K562 (cell line): ENCODE measurements at regions not wholly inside any gene's neighbourhood (a gene's known extent, or its start where the extent isn't known, plus 50 kb on each side); places are given as distances from the start of the nearest gene placed in this dataset.

Source experiments
- ATAC-seq: fragments of 200-7000 bp; cut with Tn5 transposase; 3 replicates; pipeline ENCODE4 v1.9.1; 2020; ENCODE audit warnings: moderate library complexity
- BruUV-seq: library from RNA; stranded (reverse); fragments of 400-500 nt; replicated peaks from 2 replicates; lab custom pipeline; 2021; lab: Mats Ljungman, UMichigan
- CTCF ChIA-PET: fragments of 300-600 bp; formaldehyde crosslinking; extraction: SDS; loops from one replicate; lab custom pipeline; 2021; ENCODE audit warnings: low intra/inter-chr PET ratio; lab: Yijun Ruan, JAX
- POLR2A ChIA-PET: fragments of 300-600, 350-650 bp; sonication (Branson Sonifier 250); formaldehyde crosslinking; extraction: SDS; loops from one replicate; lab custom pipeline; 2021; ENCODE audit warnings: antibody characterized with exemption, inconsistent platforms; lab: Yijun Ruan, JAX
- DNase-seq, 4 experiments: peaks; one replicate each; pipeline versions ENCODE4 v3.0.0 to v3.0.0-alpha.2; 2011 to 2018; ENCODE audit warnings: low spot score in 3 of 4, mixed read lengths in 3 of 4; ENCODE audit errors: extremely low read depth in 1 of 4
- FAIRE-seq: peaks from 2 replicates; lab custom pipeline; 2011; peaks lifted over from hg19 to GRCh38; lab: Jason Lieb, UNC
- H2AFZ ChIP-seq: 2 replicates; pipeline ENCODE4 v1.6.0; 2011; ENCODE audit warnings: low read depth, low read length, control low read depth, inconsistent platforms
- H3K27ac ChIP-seq: fragments of 200-600 bp; 3 replicates; pipeline ENCODE4 v1.8.0; 2011; ENCODE audit warnings: low read depth, mild to moderate bottlenecking, control low read depth, inconsistent platforms, low read length, moderate library complexity, mixed read lengths; ENCODE audit errors: extremely low read depth
- H3K27me3 ChIP-seq, 2 experiments: fragments of 300-600 bp in 1 of 2; 2 replicates in 1 of 2; 3 replicates in 1 of 2; pipeline versions ENCODE4 v1.6.0 to v1.8.0; 2011; ENCODE audit warnings: inconsistent platforms in 2 of 2, low read length in 2 of 2, mild to moderate bottlenecking in 1 of 2, mixed read lengths in 1 of 2, moderate library complexity in 1 of 2; ENCODE audit not compliant: control insufficient read depth in 2 of 2, insufficient read depth in 2 of 2
- H3K36me3 ChIP-seq: fragments of 300-600 bp; 3 replicates; pipeline ENCODE4 v1.8.0; 2011; ENCODE audit warnings: mild to moderate bottlenecking, low read length, inconsistent platforms; ENCODE audit not compliant: control insufficient read depth, insufficient read depth
- H3K4me1 ChIP-seq, 2 experiments: fragments of 200-600 bp in 1 of 2; replicated peaks in 1 of 2; 2 replicates in 1 of 2; 3 replicates in 1 of 2; pipeline versions ENCODE4 v1.5.1 to v1.8.0; 2011; ENCODE audit warnings: inconsistent platforms in 2 of 2, low read length in 2 of 2, mild to moderate bottlenecking in 1 of 2, mixed read lengths in 1 of 2, moderate library complexity in 1 of 2; ENCODE audit not compliant: control insufficient read depth in 2 of 2, insufficient read depth in 2 of 2
- H3K4me2 ChIP-seq: 2 replicates; pipeline ENCODE4 v1.6.1; 2011; ENCODE audit warnings: low read length, control low read depth, inconsistent platforms, mixed read lengths; ENCODE audit not compliant: insufficient read depth
- H3K4me3 ChIP-seq: fragments of 200-600 bp; sonication (generic), shearing (Covaris generic); 2 replicates; pipeline ENCODE4 v1.5.1; 2016; ENCODE audit warnings: control low read depth, inconsistent platforms
- H3K79me2 ChIP-seq: fragments of 200-600 bp; 3 replicates; pipeline ENCODE4 v1.8.0; 2011; ENCODE audit warnings: low read length, inconsistent platforms; ENCODE audit not compliant: control insufficient read depth, insufficient read depth
- H3K9ac ChIP-seq, 2 experiments: 2 replicates each; pipeline versions ENCODE4 v1.6.0 to v1.6.1; 2011; ENCODE audit warnings: low read depth in 2 of 2, low read length in 2 of 2, control low read depth in 1 of 2, inconsistent platforms in 1 of 2, mild to moderate bottlenecking in 1 of 2, mixed read lengths in 1 of 2; ENCODE audit not compliant: insufficient read depth in 1 of 2
- H3K9me1 ChIP-seq: one replicate; pipeline ENCODE4 v1.6.0; 2011; ENCODE audit warnings: inconsistent platforms, mild to moderate bottlenecking, low read length, moderate library complexity; ENCODE audit not compliant: control insufficient read depth, insufficient read depth
- H3K9me3 ChIP-seq: replicated peaks from 2 replicates; pipeline ENCODE4 v1.5.1; 2011; ENCODE audit warnings: low read depth, low read length, inconsistent platforms; ENCODE audit not compliant: control insufficient read depth, insufficient read depth
- H4K20me1 ChIP-seq: replicated peaks from 2 replicates; pipeline ENCODE4 v1.6.1; 2011; ENCODE audit warnings: low read length, inconsistent platforms, mixed read lengths; ENCODE audit not compliant: control insufficient read depth, insufficient read depth
- ARID1B ChIP-seq: fragments of 450-650 bp; IDR thresholded peaks from 2 replicates; pipeline ENCODE4 v1.6.1; 2016; ENCODE audit warnings: antibody characterized with exemption, mild to moderate bottlenecking, inconsistent platforms
- CBFA2T3 ChIP-seq: fragments of 450-650 bp; IDR thresholded peaks from 2 replicates; pipeline ENCODE4 v1.6.1; 2017
- GABPA ChIP-seq: fragments of 200-800 bp; sonication (Bioruptor generic); conservative IDR thresholded peaks from 2 replicates; pipeline ENCODE4 v1.6.1; 2016; ENCODE audit warnings: low read depth, missing genetic modification characterization, missing compliant biosample characterization
- ILK ChIP-seq: fragments of 450-650 bp; IDR thresholded peaks from 2 replicates; pipeline ENCODE4 v1.6.1; 2016; ENCODE audit warnings: missing genetic modification characterization, low read depth, mild to moderate bottlenecking, missing compliant biosample characterization, moderate library complexity, borderline replicate concordance
- KDM5B ChIP-seq: fragments of 200-600 bp; sonication (generic); IDR thresholded peaks from 2 replicates; pipeline ENCODE4 v1.6.1; 2012; ENCODE audit warnings: low read depth, mild to moderate bottlenecking, moderate library complexity, low read length, control low read depth, inconsistent platforms; ENCODE audit not compliant: insufficient replicate concordance
- MIER1 ChIP-seq: fragments of 450-650 bp; IDR thresholded peaks from 2 replicates; pipeline ENCODE4 v1.6.1; 2016; ENCODE audit warnings: antibody characterized with exemption, mild to moderate bottlenecking, low read depth
- MTF1 ChIP-seq: fragments of 250-450 bp; sonication (Bioruptor Pico); IDR thresholded peaks from 2 replicates; pipeline ENCODE4 v1.9.0; 2021; ENCODE audit warnings: moderate library complexity, mild to moderate bottlenecking, inconsistent platforms, borderline replicate concordance
- NFE2L1 ChIP-seq: fragments of 450-650 bp; IDR thresholded peaks from 2 replicates; pipeline ENCODE4 v1.6.1; 2016; ENCODE audit warnings: missing genetic modification characterization, low read depth, mild to moderate bottlenecking, missing compliant biosample characterization, moderate library complexity, borderline replicate concordance
- NFXL1 ChIP-seq: fragments of 450-650 bp; formaldehyde crosslinking; IDR thresholded peaks from 2 replicates; pipeline ENCODE4 v1.4.0; 2021; ENCODE audit warnings: mild to moderate bottlenecking
- SNRNP70 ChIP-seq: fragments of 200-400 bp; formaldehyde crosslinking; optimal IDR thresholded peaks from 2 replicates; pipeline ENCODE3; 2017; ENCODE audit warnings: low read depth, low read length
- TBL1XR1 ChIP-seq, 2 experiments: IDR thresholded peaks; 2 replicates each; pipeline ENCODE4 v1.6.1; 2012; ENCODE audit warnings: improper control_type of control experiment in 2 of 2, low read length in 2 of 2, mild to moderate bottlenecking in 1 of 2
- ZNF121 ChIP-seq: sonication (generic); formaldehyde crosslinking; conservative IDR thresholded peaks from 2 replicates; pipeline ENCODE4 v1.8.0; 2022; ENCODE audit warnings: missing genetic modification reagents
- ZNF165 ChIP-seq: fragments of 250-450 bp; sonication (Bioruptor Pico); IDR thresholded peaks from 2 replicates; pipeline ENCODE4 v1.4.0; 2020; ENCODE audit warnings: borderline replicate concordance
- ZNF586 ChIP-seq: fragments of 450-650 bp; formaldehyde crosslinking; conservative IDR thresholded peaks from 2 replicates; pipeline ENCODE4 v1.4.0; 2020; ENCODE audit warnings: mild to moderate bottlenecking, moderate library complexity
- ZNF780A ChIP-seq: fragments of 250-450 bp; sonication (Bioruptor Pico); IDR thresholded peaks from 2 replicates; pipeline ENCODE4 v1.5.0; 2021; ENCODE audit warnings: mild to moderate bottlenecking
- WGBS: fragments of 100-300 bp; shearing (Covaris generic); methylation state at CpG from one replicate; pipeline ENCODE4 v1.1.6; 2016; ENCODE audit warnings: low coverage, mixed read lengths; ENCODE audit not compliant: insufficient coverage; ENCODE audit errors: missing lambda C conversion rate; 5-methylcytosine and 5-hydroxymethylcytosine counted together
- in situ Hi-C: fragments of 300-500 bp; cut with MboI; formaldehyde crosslinking; loops from 4 replicates; pipeline ENCODE4 v1.15.0; 2018; ENCODE audit warnings: inconsistent platforms, mixed read lengths
- intact Hi-C: fragments of 100-400 bp; cut with micrococcal nuclease; formaldehyde crosslinking; loops from 2 replicates; pipeline ENCODE4 v1.14.2; 2022
- TF ChIP-seq, protein P1 (sequence below): fragments of 450-650 bp; formaldehyde crosslinking; IDR thresholded peaks from 2 replicates; pipeline ENCODE4 v1.4.0; 2020; ENCODE audit warnings: mild to moderate bottlenecking, moderate library complexity

DNA sequence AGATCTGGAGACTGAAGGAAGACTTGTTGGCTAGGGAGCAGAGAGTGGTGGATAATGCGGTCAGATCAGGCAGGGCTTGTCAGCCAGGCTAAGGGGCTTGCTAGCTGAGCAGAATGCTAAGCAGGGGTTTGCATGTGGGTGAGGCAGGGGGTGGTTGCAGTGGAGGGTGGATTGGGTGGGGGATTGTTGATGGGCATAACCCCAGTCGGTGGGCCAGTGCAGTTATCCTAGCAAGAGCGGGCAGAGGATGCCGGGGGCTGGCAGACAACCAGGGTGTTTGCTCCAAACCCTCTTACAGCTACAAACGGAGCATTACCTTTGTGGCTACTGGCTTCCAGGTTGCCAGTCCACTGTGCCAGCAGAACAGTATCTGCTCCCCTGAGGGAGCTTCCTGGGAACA, 131.5 kb upstream of the LGALSL start:
- no peak overlapping the region for H2AFZ ChIP-seq
- intact Hi-C loops: no loop called here
- TF ChIP-seq SNRNP70 (no peak), ZNF780A (CRISPR knock-in tag) (no peak), ARID1B (no peak), GABPA (tag) (no peak), ZNF586 (no peak), TBL1XR1 (IDR thresholded peaks at IDR 0.05; ENCODE audit: low read length in 2 of 2) (no peak), KDM5B (no peak), MIER1 (no peak), ZNF121 (no peak), NFXL1 (CRISPR knock-in tag) (no peak), MTF1 (CRISPR knock-in tag) (no peak), ILK (tag) (no peak), ZNF165 (CRISPR knock-in tag) (no peak), CBFA2T3 (no peak), NFE2L1 (tag) (no peak)
- TF ChIP-seq, protein P1, sequence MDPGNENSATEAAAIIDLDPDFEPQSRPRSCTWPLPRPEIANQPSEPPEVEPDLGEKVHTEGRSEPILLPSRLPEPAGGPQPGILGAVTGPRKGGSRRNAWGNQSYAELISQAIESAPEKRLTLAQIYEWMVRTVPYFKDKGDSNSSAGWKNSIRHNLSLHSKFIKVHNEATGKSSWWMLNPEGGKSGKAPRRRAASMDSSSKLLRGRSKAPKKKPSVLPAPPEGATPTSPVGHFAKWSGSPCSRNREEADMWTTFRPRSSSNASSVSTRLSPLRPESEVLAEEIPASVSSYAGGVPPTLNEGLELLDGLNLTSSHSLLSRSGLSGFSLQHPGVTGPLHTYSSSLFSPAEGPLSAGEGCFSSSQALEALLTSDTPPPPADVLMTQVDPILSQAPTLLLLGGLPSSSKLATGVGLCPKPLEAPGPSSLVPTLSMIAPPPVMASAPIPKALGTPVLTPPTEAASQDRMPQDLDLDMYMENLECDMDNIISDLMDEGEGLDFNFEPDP: no peak
- TF ChIP-seq, all 486 proteins: peak for 0
- Histone ChIP-seq H3K36me3 (no peaks in the 10 kb centered on the region), H3K4me2 (no peak overlapping the region), H3K27ac (no peak overlapping the region), H4K20me1 (0 out of 2 replicates have a peak, but pooled peaks cover 5% of the 10 kb centered on the region), H3K4me3 (no peak overlapping the region), H3K9ac (no peak overlapping the region), H3K79me2 (no peaks in the 10 kb centered on the region), H3K27me3 (peaks cover 33 to 46% of the 10 kb centered on the region in 2 experiments), H3K4me1 (no peaks in the 10 kb centered on the region), H3K9me1 (no peaks in the 10 kb centered on the region), H3K9me3 (no peaks in the 10 kb centered on the region)
- FAIRE-seq: no peak
- ChIA-PET CTCF (no interaction called here), POLR2A (interaction anchor here (1.3 kb wide), 1 partner anchor 10 kb away, joined by 3 read pairs; no protein-coding TSS in a partner anchor)
- BruUV-seq: no TSS peak
- in situ Hi-C loops: loop anchor here (10.0 kb wide), 2 partner anchors 268 to 552 kb away; no protein-coding TSS in a partner anchor
- no peak for DNase-seq
- ATAC-seq: no peak
- WGBS: 6% methylated on average over 5 of the region's 5 CpGs
